ENCODE measurements at regions not wholly inside any gene's neighbourhood (a gene's known extent, or its start where the extent isn't known, plus 50 kb on each side); places are given as distances from the start of the nearest gene placed in this dataset.

GRCh38 chr18:44464398-44465180, 216.1 kb upstream of the SETBP1 start:
- TF ChIP-seq CTCF (IDR thresholded peaks at IDR 0.05) (no peak), EZH2 (IDR thresholded peaks at IDR 0.05) (no peak), EZH2phosphoT487 (IDR thresholded peaks at IDR 0.05) (no peak)

Measured in neural progenitor cell (in vitro differentiated cells).